HuH-7 (cell line): ENCODE measurements at regions not wholly inside any gene's neighbourhood (a gene's known extent, or its start where the extent isn't known, plus 50 kb on each side); places are given as distances from the start of the nearest gene placed in this dataset.
A peak's percentile ranks its signal among the peaks of the same experiment; 100 is the strongest.
"Not testable (repeated sequence)": the region's sequence is repeated elsewhere in the genome, so short reads cannot be mapped to it uniquely, and the experiment has no call there.

Experiments
- DNase-seq: peaks from one replicate; pipeline ENCODE4 v3.0.0; 2011; ENCODE audit warnings: low spot score

DNA sequence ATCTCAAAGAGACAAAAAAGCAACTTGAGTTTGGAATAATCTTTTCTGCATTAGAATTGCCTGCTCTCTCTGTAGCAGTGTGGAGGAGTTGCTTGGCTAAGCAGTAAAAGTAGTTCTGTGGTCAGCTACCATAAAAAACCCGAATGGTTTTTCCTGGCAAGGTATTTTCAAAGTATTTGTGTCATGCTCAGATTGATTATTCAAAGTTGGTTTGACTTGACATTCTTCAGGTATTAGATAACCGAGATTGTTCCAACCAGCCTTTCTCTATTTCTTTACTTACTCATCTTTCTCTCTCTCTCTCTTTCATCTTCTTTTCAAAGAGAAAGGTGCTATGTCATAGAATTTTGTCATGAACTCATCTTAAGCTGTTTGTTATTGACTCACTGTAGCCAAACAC is 404.9 kb downstream of the CPS1 start:
- DNase-seq, result no peak

DNA sequence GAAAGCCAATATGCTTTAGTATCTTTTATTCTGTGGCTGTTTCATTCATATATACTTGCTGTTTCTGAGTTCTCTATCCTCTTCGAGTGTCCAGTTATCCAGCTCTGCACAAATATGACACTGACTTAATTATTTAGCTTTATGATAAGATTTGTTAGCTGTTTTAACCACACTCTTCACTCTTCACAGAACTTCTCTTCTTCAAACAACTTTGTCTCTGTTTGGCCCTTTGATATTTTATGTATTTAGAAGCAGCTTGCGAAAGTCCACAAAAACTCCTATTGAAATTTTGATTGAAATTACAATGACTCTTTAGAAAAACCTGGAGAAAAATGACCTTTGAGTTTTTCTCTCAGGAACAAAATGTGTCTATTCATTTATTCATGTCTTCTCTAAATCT is 407.0 kb downstream of the CPS1 start:
- no peak for DNase-seq

DNA sequence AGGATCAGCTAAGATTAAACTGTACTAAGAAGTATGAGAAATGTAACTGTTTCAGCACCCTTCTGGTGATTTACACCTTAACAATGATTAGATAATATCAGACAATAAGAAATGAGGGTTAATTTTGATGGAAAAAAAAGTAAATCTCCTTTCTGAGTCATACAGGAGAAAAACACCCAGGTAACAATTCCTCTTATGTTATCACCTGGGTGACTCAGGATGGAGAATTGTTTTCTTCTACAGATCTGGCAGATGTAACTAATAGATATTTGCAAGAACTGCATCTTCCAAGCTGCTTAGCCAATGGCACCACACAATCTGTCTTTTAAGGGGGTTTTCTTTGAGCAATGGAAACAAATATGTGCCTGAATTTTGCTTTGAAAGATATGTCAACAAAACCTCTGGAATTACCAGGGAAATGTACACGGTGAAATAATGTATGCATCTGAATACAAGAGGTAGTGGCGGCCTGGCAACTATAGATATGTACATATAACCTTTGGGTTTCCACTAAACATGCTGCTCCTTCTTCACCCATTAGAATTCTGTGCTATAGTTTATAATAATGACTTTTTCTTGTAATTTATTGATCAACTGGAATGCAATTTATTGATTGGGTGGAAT is 407.9 kb downstream of the CPS1 start:
- no peak for DNase-seq

DNA sequence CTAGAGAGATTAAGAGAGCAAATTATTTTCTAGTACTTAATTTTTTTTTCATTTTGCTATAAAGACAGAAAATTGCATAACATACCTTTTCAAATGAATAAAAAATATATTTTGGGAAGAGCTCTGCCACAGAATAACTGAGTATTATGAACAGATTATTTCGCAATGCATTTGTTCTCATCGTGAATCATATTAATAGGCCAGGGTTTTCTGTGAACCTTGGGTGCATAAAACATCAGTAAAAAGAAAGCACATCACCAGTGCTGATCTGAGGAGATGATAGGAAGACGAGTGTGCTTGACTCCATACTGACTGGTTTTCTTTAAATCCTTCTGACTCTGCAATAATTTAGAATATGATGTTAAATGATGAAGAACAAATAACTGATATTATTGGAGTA is 409.1 kb downstream of the CPS1 start:
- no peak for DNase-seq

DNA sequence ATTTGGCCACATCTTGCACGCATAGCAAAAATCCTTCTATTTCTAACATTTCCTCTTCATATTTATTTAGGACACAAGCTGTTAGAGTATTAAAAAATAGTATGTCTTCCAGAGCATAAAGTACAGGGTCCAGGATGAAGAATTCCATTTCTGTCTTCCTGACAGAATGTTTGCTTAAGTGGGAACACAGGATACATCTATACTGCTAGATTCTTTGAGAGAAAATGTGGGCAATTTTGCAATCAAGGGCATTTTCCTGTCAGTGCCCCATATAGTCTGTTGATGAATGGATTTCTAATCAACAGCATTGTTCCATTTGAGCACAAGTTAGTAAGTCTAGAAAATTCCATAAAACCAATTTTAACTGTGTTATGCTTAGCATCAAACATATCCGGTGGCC is 409.9 kb downstream of the CPS1 start:
- DNase-seq, result no peak

DNA sequence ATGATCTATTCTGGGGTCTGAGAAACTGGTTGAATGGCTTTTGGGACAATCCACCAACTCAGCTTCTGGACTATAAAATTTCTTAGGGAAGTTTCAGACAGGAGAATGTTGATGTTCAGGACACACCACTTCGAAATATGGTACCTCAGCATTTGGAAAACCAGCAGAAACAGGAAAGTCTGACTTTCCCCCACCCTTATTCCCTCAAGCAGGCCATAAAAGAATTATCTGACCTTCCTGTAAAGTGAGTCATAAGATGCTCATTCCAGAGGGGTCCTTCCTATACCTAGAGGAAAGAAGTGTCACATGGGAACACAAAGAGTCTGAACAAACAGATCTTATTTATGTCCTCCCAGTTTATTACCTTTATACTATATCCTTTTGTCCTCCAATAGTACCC is 415.0 kb downstream of the CPS1 start:
- no peak for DNase-seq

DNA sequence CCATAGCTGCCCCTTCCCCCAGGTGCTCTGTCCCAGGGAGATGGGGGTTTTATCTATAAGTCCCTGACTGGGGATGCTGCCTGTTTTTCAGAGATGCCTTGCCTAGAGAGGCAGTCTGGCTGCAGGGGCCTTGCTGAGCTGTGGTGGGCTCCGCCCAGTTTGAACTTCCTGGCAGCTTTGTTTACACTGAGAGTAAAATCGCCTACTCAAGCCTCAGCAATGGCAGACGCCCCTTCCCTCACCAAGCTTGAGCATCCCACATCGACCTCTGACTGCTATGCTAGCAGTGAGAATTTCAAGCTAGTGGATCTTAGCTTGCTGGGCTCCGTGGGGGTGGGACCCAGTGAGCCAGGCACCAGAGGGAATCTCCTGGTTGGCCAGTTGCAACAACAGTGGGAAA is 430.4 kb downstream of the CPS1 start:
- not testable (repeated sequence) for DNase-seq

DNA sequence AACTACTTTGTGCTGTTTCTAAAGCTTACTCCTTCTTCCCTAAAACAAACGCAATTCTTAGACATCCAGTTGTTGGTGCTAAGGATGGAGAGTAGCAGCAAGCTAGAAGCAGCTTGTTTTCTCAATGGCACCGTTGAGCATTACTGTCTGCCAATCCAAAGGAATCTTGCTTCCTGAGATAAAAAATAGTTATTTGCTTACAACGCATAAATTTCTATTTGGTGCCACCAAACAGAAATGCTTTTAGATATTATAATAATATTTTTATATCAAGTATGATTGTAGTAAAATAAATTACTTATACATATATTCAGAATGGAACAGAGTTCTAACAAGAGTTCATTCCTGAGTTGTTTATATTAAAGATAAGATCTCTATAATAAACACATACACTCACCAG is 434.7 kb downstream of the CPS1 start:
- no peak for DNase-seq

DNA sequence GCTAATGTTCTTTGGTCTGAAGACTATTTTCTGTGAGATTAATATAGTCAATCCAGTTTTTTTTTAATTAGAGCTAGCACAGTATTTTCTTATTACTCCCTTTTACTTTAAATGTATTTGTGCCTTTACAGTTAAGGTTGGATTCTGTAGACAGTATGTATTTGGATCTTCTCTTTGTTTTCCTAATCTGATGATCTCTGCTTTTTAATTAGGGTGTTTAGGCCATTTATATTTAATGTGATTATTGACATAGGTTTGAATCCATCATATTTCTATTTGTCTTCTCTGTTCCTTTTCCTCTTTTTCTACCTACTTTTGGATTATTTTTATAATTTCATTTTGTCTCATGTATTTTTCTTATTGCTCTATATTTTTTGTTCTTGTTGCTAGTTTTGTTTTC is 437.7 kb downstream of the CPS1 start:
- no peak for DNase-seq

DNA sequence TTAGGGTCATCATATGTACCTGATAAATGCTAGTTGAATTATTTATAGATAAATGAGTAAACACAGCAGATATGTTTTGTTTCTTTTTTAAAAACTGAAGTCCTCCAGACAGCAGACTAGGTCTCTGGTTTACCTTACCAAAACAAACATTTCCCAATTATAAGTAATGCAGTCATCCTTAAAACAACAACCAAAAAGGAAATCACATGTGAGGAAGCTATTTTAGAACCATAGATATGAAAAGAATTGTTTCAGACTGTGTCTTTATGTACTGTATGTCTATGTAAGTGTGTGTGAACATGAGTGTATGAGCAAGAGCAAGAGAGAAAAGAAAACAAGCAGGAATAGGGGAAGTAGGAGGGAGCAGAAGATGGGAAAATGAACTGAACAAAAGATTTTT is 441.0 kb downstream of the CPS1 start:
- no peak for DNase-seq

DNA sequence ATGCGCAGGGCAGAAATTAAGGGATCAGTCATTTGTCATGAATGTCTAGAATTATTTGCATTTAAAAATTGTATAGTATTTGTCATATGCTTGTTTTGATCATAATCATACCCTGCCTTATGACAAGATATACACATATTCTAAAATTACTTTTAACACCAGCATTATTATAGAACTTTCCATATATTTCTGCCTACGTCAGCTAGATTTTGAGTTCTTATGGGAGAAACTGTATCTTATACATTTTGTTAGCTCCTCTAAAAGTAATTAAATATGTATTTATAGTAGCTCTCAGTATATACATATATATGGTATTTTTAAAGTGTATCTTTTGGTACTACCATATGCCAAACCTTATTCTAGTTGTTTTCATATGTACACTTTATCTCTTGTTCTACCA is 441.9 kb downstream of the CPS1 start:
- no peak for DNase-seq

DNA sequence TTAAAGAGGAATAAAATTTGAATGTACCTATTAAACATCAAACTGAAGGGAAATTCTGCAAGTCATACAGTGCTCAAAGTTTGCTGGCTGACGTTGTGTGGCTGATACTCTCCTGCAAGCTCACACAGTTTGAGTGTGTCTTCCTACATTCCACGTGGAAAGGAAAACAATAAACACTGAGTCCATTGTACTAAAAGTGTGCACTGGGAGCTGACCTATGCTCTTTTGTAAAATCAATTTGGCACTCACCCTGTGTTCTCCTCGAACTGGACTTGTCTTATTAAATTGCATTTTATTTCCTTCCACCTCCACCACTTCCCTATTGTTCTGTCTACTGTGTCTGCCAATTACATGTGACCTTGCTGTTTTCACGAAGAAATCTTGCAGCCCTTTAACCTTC is 458.0 kb downstream of the CPS1 start:
- DNase-seq, result no peak

DNA sequence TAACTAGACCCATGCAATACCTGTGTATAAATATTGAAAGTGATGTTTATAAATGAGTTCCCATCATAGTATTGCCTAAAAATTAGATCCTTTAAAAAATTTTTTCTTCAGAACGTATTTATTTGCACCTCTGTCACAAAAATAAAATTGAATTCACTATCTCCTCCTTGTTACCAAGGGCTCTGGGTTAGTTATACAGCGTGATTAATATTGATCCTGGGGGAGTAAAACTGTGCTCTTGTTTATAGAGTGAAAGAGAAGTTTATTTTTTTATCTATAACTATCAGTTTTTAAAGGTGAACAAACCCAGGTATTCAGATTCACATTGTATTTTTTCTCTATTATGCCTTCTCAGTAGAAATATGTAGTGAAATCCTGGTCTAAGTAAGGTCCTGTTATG is 458.5 kb downstream of the CPS1 start:
- DNase-seq, result no peak

DNA sequence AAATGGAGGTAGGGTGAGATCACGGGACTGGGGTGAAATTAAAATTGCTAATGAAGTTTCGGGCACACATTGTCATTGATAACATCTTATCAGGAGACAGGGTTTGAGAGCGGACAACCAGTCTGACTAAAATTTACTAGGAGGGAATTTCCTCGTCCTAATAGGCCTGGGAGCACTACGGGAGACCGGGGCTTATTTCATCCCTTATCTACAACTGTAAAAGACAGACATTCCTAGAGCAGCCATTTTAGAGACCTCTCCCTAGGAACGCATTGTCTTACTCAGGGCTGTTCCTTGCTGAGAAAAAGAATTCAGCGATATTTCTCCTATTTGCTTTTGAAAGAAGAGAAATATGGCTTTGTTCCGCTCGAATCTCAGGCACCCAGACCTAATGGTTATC is 468.7 kb downstream of the CPS1 start:
- DNase-seq, result not testable (repeated sequence)

DNA sequence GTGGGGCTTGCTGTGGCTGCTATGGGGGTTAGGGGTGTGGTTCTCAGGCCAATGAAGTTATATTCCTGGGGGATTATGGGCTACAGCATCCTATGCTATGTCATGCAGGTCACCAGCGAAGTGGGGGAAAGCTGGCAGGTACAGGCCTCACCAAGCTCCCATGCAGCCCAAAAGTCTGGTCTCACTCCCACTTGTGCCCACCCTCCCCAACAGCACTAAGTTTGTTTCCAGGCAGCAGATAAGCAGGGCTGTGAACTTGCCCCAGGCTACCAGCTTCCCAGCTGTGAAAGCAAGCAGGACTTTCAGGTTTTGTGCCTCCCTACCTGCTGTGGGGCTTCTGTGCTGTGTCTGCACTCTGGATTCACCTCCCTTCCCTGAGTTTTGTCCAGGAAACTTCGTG is 469.7 kb downstream of the CPS1 start:
- DNase-seq, result no peak

DNA sequence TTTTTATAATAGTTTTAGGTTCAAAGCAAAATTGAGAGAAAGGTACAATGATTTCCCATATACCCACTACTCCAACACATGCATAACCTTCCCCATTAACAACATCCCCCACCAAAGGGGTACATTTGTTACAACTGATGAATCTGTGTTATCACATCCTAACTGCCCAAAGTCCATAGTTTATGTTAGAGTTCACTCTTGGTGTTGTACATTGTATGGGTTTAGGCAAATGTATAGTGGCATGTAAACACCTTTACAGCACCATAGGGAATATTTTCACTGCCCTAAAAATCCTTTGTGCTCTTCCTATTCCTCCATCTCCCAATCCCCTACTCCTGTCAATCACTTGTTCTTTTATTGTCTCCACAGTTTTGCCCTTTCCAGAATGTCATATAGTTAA is 471.6 kb downstream of the CPS1 start:
- DNase-seq, result no peak

DNA sequence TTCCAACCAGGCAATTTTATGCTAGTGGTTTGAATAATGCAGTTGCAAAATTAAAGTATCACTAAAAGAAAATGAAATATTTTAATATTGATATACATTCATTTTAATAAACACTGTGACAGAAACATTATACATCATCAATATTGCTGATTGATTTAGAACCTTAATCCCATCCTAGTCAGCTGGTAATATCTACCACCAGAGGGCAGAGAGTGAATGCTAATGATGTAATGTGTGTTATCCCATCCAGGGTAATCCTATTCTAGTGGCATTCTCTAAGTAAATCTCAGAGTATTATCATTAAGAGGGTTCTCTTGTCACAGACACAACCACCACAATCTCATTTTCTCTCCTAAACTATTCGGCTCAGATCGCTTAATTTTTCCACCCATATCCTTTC is 477.4 kb downstream of the CPS1 start:
- DNase-seq, result peak; percentile 21

DNA sequence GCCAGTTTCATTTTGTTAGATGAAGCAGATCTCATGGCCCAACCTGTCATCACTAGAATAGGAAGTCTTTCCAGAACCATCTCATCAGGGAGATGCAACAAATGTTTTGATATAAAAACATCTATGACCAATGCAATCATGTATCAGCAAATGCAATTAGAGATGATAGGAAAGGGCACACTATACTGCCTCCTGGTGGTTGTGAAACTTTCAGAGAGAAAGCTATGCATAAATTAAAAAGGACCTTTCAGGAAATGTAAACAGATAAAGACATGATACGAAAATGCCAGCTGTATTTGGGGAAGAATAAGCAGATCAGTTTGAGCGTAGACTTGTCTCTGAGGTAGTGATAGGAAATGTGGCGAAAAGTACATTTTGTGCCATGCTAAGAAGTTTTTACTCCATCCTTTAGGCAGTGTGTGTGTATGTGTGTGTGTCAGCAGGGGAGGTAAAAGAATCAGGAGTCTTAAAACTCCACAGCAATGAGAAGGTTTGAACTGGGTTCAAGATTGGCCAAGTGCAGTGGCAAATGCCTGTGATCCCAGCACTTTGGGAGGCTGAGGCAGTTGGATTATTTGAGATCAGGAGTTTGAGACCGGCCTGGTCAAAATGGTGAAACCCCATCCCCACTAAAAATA is 479.3 kb downstream of the CPS1 start:
- DNase-seq, result no peak

DNA sequence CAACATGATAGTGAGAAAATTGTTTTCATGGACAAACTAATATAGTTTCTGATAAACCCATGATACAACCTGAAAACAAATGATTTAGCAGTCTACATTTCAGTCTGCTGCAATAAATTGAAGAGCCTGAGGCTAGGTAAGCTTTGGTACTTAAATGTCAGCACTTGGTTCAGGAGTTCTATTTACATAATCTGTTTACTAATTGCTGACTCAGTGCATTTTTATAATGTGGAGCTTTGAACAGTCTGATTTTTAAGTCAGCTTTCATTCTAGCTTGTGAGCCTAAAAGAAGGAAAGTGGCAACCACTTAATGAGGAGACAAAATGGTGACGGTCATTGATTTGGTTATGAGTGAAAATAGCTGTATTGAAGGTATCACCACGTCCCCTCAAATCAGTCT is 488.6 kb downstream of the CPS1 start:
- no peak for DNase-seq

DNA sequence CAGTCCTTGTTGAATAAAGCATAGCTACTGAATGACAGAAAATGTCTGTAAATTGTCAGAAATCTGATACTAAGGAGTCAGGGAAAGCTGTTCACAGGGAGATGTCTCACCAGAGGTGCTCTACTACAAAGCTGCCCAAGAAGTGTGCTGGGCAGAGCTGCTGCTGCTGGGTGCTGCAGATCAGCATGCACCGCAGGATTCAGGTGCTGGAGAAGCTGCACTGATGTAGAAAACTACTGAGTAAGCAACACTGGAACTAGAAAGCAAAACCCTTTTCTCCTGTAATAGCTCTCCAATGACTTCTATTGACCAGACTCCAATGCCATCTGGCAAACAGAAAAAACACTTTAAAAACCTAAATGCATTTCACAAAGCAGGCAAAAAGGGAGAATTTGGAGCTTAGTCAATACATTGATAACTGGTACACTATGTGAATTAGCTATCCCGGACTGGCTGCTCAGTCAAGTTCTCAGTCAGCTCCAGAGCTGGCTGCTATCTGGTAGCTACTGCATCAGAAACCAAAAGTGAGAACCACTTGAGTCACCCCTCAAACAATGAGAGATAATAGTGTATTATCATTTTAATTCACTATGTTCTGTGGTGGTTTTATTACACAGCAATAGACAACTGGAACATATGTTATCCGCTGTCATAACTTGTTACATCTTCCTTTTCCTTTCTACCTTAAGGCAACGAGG is 493.1 kb downstream of the CPS1 start:
- DNase-seq, result no peak

DNA sequence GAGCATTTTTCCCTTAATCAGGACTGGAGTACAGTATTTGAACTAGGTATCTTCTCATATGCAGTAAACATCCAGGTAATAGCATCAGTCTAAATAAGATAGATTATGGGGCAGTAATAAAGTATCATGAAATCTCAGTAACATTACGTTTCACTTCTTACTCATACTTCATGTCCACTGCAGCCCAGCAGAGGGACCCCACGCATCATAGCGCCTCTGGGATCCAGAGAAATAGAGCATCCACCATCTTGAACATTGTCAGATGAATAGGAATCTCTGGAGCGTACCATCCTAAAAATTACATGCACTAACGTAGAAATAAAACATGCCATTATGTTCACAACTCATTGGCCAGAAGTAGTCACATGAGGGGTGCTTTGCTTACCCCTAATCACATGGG is 499.0 kb downstream of the CPS1 start:
- no peak for DNase-seq

DNA sequence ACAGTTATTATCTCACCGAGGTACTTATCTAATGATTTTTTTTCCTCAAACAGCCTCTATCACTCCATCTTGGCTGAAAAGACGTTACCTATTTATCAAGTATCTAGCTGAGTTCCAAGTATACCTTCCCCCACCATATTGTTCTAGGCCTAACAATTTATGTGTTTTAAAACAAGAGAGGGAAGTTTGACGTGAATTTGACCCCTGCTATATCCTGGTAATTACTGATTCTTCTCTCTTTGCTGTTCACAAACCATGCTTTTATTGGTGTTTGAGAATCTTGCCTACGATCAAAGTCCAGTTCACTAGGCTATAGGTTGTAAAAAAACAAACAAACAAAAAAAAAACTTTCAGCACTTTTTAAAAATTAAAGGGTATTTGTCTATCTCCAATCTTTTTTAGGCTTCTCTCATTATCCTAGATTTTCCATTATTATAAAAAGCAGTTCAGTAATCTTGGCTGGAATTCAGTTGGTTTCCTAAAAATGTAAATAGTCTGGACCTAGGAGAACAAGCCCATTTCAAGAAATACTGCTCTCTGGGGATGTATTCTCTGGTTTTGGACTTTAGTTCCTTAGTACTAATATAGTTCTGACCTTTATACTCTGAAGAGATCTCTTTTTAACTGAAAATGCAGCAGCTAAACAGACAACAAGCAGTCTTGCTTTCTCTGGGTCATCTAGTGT is 505.4 kb downstream of the CPS1 start:
- DNase-seq, result no peak

DNA sequence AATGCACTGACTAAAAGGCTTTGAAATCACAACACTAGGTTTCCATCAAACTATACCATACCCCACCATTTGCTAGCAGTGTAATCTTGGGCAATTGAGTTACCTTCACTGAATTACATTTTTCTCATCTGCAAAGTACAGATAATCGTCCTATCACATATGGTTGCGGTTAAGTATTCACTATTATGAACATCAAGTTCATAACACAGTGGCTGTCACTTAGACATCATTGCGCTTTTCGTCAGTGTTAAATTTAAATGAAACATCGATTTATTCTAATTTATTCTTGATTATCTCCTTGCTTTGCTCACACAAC is 505.9 kb downstream of the CPS1 start:
- no peak for DNase-seq
